Panc1 (cell line): ENCODE measurements at regions not wholly inside any gene's neighbourhood (a gene's known extent, or its start where the extent isn't known, plus 50 kb on each side); places are given as distances from the start of the nearest gene placed in this dataset.

Source experiments
- ATAC-seq: fragments of 200-7000 bp; cut with Tn5 transposase; 2 replicates; pipeline ENCODE4 v1.9.1; 2020; ENCODE audit warnings: mild to moderate bottlenecking, moderate library complexity
- BruUV-seq: library from RNA; stranded (reverse); fragments of 400-500 nt; replicated peaks from 2 replicates; lab custom pipeline; 2021; lab: Mats Ljungman, UMichigan
- CTCF ChIA-PET: fragments of 300-600 bp; sonication (Branson Sonifier 250); formaldehyde crosslinking; loops from one replicate; lab custom pipeline; 2022; ENCODE audit warnings: antibody characterized with exemption; lab: Charles Lee
- POLR2A ChIA-PET: fragments of 300-600 bp; sonication (Branson Sonifier 250); formaldehyde crosslinking; loops from one replicate; lab custom pipeline; 2022; ENCODE audit warnings: antibody characterized with exemption; lab: Charles Lee
- DNase-seq: peaks from one replicate; pipeline ENCODE4 v3.0.0-alpha.2; 2010; ENCODE audit warnings: low read depth, low spot score
- H3K27ac ChIP-seq: 2 replicates; pipeline ENCODE4 v1.5.1; 2011; ENCODE audit warnings: mild to moderate bottlenecking, low read length, inconsistent platforms
- H3K27me3 ChIP-seq: fragments of 200-500 bp; sonication (Bioruptor generic); 2 replicates; pipeline ENCODE4 v1.6.0; 2014; ENCODE audit warnings: low read length, inconsistent platforms; ENCODE audit not compliant: control insufficient read depth, insufficient read depth
- H3K36me3 ChIP-seq: fragments of 200-500 bp; sonication (Bioruptor generic); 2 replicates; pipeline ENCODE4 v1.5.1; 2014; ENCODE audit warnings: inconsistent platforms, mild to moderate bottlenecking, low read length, moderate library complexity; ENCODE audit not compliant: control insufficient read depth, insufficient read depth
- H3K4me1 ChIP-seq: 2 replicates; pipeline ENCODE4 v1.5.1; 2011; ENCODE audit warnings: inconsistent platforms, mild to moderate bottlenecking, low read length, moderate library complexity; ENCODE audit not compliant: control insufficient read depth, insufficient read depth
- H3K4me3 ChIP-seq, 2 experiments: 2 replicates each; pipeline ENCODE4 v1.5.1; 2011 to 2012; ENCODE audit warnings: low read depth in 2 of 2, low read length in 2 of 2, mild to moderate bottlenecking in 2 of 2, inconsistent platforms in 1 of 2, moderate library complexity in 1 of 2
- H3K9me3 ChIP-seq: fragments of 200-500 bp; sonication (Bioruptor generic); 2 replicates; pipeline ENCODE4 v1.5.1; 2014; ENCODE audit warnings: low read depth, mild to moderate bottlenecking, inconsistent platforms, low read length, moderate library complexity; ENCODE audit not compliant: control insufficient read depth, insufficient read depth
- POLR2AphosphoS5 ChIP-seq: IDR thresholded peaks from 2 replicates; pipeline ENCODE4 v1.6.1; 2012; ENCODE audit warnings: mild to moderate bottlenecking, low read depth, low read length, moderate library complexity
- REST ChIP-seq, 2 experiments: IDR thresholded peaks; 2 replicates each; pipeline ENCODE4 v1.6.1; 2011 to 2012; ENCODE audit warnings: low read depth in 2 of 2, control low read depth in 1 of 2, low read length in 1 of 2, mild to moderate bottlenecking in 1 of 2, moderate library complexity in 1 of 2; ENCODE audit not compliant: insufficient read depth in 1 of 2
- SIN3A ChIP-seq: IDR thresholded peaks from 2 replicates; pipeline ENCODE4 v1.6.1; 2012; ENCODE audit warnings: low read depth, mild to moderate bottlenecking, low read length, moderate library complexity, borderline replicate concordance; ENCODE audit not compliant: insufficient read depth
- TCF7L2 ChIP-seq: IDR thresholded peaks from 2 replicates; pipeline ENCODE4 v1.6.1; 2011; ENCODE audit warnings: mild to moderate bottlenecking, low read depth, low read length, inconsistent platforms
- in situ Hi-C: cut with HindIII; loops from 2 replicates; pipeline ENCODE4 v1.10.0; 2016; ENCODE audit warnings: low sequenced_read_pairs, low pct_unique_long_range_greater_than_20kb
- intact Hi-C: fragments of 100-400 bp; cut with micrococcal nuclease; formaldehyde crosslinking; loops from one replicate; pipeline ENCODE4 v1.10.0; 2022; ENCODE audit not compliant: unreplicated experiment
- TF ChIP-seq, protein P1 (sequence below): fragments of 450-650 bp; IDR thresholded peaks from 2 replicates; pipeline ENCODE4 v1.5.1; 2017; ENCODE audit warnings: mild to moderate bottlenecking

DNA sequence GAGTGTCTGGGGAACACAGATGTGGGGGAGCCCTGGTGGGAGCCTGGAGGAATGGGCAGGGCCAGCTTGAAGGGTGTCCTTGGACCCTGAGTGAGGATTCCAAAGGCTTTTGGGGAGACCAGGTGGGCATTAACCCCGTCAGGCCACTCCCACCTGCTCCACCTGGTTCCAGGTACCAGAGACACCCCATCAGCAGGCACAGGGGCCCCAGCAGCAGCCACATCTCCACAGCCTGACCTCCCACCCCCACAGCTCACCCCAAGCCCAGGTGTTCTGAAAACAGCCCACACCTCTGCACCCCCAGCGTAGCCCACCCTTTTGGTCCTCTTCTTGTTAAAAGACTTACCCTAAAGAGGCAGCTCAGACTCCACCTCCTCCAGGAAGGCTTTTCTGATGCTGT lies 102.1 kb upstream of the PRR20G start:
- TF ChIP-seq REST (IDR thresholded peaks at IDR 0.05; ENCODE audit: insufficient read depth in 1 of 2, low read depth in 2 of 2, low read length in 1 of 2) (no peak), POLR2AphosphoS5 (no peak), SIN3A (no peak), TCF7L2 (no peak)
- Histone ChIP-seq H3K27me3 (peaks cover 2% of the 10 kb centered on the region; the same call in 1 of the 2 replicates), H3K4me1 (no peaks in the 10 kb centered on the region), H3K36me3 (no peaks in the 10 kb centered on the region), H3K9me3 (no peaks in the 10 kb centered on the region), H3K27ac (no peak overlapping the region), H3K4me3 (no peak overlapping the region)
- ChIA-PET POLR2A (no interaction called here), CTCF (no interaction called here)
- in situ Hi-C loops (no loop called here), intact Hi-C loops (no loop called here)
- no TSS peak for BruUV-seq
- no peak for DNase-seq
- no peak for ATAC-seq

GRCh38 chr3:127389420-127389819 lies 101.6 kb upstream of the PRR20G start:
- Histone ChIP-seq H3K27ac (no peak overlapping the region), H3K4me3 (no peak overlapping the region), H3K27me3 (peaks cover 5% of the 10 kb centered on the region; the same call in 1 of the 2 replicates), H3K9me3 (no peaks in the 10 kb centered on the region), H3K36me3 (no peaks in the 10 kb centered on the region), H3K4me1 (no peaks in the 10 kb centered on the region)
- intact Hi-C loops (no loop called here), in situ Hi-C loops (no loop called here)
- ChIA-PET CTCF (no interaction called here), POLR2A (no interaction called here)
- no TSS peak for BruUV-seq
- ATAC-seq: no peak
- DNase-seq: no peak
- TF ChIP-seq, protein P1, sequence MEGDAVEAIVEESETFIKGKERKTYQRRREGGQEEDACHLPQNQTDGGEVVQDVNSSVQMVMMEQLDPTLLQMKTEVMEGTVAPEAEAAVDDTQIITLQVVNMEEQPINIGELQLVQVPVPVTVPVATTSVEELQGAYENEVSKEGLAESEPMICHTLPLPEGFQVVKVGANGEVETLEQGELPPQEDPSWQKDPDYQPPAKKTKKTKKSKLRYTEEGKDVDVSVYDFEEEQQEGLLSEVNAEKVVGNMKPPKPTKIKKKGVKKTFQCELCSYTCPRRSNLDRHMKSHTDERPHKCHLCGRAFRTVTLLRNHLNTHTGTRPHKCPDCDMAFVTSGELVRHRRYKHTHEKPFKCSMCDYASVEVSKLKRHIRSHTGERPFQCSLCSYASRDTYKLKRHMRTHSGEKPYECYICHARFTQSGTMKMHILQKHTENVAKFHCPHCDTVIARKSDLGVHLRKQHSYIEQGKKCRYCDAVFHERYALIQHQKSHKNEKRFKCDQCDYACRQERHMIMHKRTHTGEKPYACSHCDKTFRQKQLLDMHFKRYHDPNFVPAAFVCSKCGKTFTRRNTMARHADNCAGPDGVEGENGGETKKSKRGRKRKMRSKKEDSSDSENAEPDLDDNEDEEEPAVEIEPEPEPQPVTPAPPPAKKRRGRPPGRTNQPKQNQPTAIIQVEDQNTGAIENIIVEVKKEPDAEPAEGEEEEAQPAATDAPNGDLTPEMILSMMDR: no peak
- TF ChIP-seq POLR2AphosphoS5: no peak
- TF ChIP-seq TCF7L2: no peak
- TF ChIP-seq SIN3A: no peak
- no peak for TF ChIP-seq REST (IDR thresholded peaks at IDR 0.05; ENCODE audit: insufficient read depth in 1 of 2, low read depth in 2 of 2, low read length in 1 of 2)
